ENCODE measurements at regions not wholly inside any gene's neighbourhood (a gene's known extent, or its start where the extent isn't known, plus 50 kb on each side); places are given as distances from the start of the nearest gene placed in this dataset.

GRCh38 chr2:209269024-209269423 is 154.8 kb upstream of the MAP2 start:
- TF ChIP-seq, protein P1, sequence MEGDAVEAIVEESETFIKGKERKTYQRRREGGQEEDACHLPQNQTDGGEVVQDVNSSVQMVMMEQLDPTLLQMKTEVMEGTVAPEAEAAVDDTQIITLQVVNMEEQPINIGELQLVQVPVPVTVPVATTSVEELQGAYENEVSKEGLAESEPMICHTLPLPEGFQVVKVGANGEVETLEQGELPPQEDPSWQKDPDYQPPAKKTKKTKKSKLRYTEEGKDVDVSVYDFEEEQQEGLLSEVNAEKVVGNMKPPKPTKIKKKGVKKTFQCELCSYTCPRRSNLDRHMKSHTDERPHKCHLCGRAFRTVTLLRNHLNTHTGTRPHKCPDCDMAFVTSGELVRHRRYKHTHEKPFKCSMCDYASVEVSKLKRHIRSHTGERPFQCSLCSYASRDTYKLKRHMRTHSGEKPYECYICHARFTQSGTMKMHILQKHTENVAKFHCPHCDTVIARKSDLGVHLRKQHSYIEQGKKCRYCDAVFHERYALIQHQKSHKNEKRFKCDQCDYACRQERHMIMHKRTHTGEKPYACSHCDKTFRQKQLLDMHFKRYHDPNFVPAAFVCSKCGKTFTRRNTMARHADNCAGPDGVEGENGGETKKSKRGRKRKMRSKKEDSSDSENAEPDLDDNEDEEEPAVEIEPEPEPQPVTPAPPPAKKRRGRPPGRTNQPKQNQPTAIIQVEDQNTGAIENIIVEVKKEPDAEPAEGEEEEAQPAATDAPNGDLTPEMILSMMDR (IDR thresholded peaks at IDR 0.05), result no peak
- TF ChIP-seq EZH2 (IDR thresholded peaks at IDR 0.05; ENCODE audit: borderline replicate concordance, insufficient read depth, low read depth, low read length, poor library complexity, severe bottlenecking), result no peak
